PFSK-1 (cell line): ENCODE measurements at regions not wholly inside any gene's neighbourhood (a gene's known extent, or its start where the extent isn't known, plus 50 kb on each side); places are given as distances from the start of the nearest gene placed in this dataset.

Experiments used
- POLR2AphosphoS5 ChIP-seq: IDR thresholded peaks from 2 replicates; pipeline ENCODE4 v1.6.1; 2012; ENCODE audit warnings: low read depth, mild to moderate bottlenecking, control low read depth, low read length, moderate library complexity
- SIN3A ChIP-seq: IDR thresholded peaks from 2 replicates; pipeline ENCODE4 v1.6.1; 2012; ENCODE audit warnings: mild to moderate bottlenecking, low read length, moderate library complexity, borderline replicate concordance; ENCODE audit not compliant: insufficient read depth
- TAF1 ChIP-seq: IDR thresholded peaks from 2 replicates; pipeline ENCODE4 v1.6.1; 2012; ENCODE audit warnings: low read length, control low read depth, borderline replicate concordance; ENCODE audit not compliant: insufficient read depth
- TF ChIP-seq, protein P1 (sequence below), 2 experiments: IDR thresholded peaks; 2 replicates each; pipeline versions ENCODE4 v1.6.1 to v1.8.0; 2011 to 2012; ENCODE audit warnings: low read depth in 2 of 2, low read length in 2 of 2, control low read depth in 1 of 2, inconsistent platforms in 1 of 2, mild to moderate bottlenecking in 1 of 2, moderate library complexity in 1 of 2; ENCODE audit not compliant: insufficient read depth in 1 of 2

GRCh38 chr6:115634131-115634530 is 426.6 kb downstream of the FRK start:
- TF ChIP-seq TAF1 (no peak), SIN3A (no peak), POLR2AphosphoS5 (no peak)
- TF ChIP-seq, protein P1, sequence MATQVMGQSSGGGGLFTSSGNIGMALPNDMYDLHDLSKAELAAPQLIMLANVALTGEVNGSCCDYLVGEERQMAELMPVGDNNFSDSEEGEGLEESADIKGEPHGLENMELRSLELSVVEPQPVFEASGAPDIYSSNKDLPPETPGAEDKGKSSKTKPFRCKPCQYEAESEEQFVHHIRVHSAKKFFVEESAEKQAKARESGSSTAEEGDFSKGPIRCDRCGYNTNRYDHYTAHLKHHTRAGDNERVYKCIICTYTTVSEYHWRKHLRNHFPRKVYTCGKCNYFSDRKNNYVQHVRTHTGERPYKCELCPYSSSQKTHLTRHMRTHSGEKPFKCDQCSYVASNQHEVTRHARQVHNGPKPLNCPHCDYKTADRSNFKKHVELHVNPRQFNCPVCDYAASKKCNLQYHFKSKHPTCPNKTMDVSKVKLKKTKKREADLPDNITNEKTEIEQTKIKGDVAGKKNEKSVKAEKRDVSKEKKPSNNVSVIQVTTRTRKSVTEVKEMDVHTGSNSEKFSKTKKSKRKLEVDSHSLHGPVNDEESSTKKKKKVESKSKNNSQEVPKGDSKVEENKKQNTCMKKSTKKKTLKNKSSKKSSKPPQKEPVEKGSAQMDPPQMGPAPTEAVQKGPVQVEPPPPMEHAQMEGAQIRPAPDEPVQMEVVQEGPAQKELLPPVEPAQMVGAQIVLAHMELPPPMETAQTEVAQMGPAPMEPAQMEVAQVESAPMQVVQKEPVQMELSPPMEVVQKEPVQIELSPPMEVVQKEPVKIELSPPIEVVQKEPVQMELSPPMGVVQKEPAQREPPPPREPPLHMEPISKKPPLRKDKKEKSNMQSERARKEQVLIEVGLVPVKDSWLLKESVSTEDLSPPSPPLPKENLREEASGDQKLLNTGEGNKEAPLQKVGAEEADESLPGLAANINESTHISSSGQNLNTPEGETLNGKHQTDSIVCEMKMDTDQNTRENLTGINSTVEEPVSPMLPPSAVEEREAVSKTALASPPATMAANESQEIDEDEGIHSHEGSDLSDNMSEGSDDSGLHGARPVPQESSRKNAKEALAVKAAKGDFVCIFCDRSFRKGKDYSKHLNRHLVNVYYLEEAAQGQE (IDR thresholded peaks at IDR 0.05; ENCODE audit: insufficient read depth in 1 of 2, low read depth in 2 of 2, low read length in 2 of 2), result no peak
